A673 (cell line): ENCODE measurements at regions not wholly inside any gene's neighbourhood (a gene's known extent, or its start where the extent isn't known, plus 50 kb on each side); places are given as distances from the start of the nearest gene placed in this dataset.

Experiments used
- BruUV-seq: library from RNA; stranded (reverse); fragments of 400-500 nt; replicated peaks from 2 replicates; lab custom pipeline; 2021; lab: Mats Ljungman, UMichigan
- CTCF ChIA-PET: fragments of 300-600 bp; sonication (Branson Sonifier 250); formaldehyde crosslinking; loops from one replicate; lab custom pipeline; 2022; ENCODE audit warnings: antibody characterized with exemption; lab: Charles Lee
- POLR2A ChIA-PET: fragments of 300-600 bp; sonication (Branson Sonifier 250); formaldehyde crosslinking; loops from one replicate; lab custom pipeline; 2022; ENCODE audit warnings: antibody characterized with exemption; ENCODE audit not compliant: low non-redundant PET; lab: Charles Lee
- DNase-seq: peaks from one replicate; pipeline ENCODE4 v3.0.0-alpha.2; 2015; ENCODE audit warnings: low spot score
- H3K27ac ChIP-seq: fragments of 200-600 bp; sonication (generic); 2 replicates; pipeline ENCODE4 v1.5.1; 2016; ENCODE audit warnings: mixed run types, low read depth, mild to moderate bottlenecking, mixed read lengths, antibody characterized with exemption, low read length; ENCODE audit not compliant: poor library complexity, severe bottlenecking
- H3K27me3 ChIP-seq: fragments of 200-600 bp; sonication (generic); replicated peaks from 2 replicates; pipeline ENCODE4 v1.6.1; 2017; ENCODE audit warnings: mixed run types, low read depth, mild to moderate bottlenecking, mixed read lengths, antibody characterized with exemption, low read length; ENCODE audit not compliant: insufficient read depth, poor library complexity
- H3K36me3 ChIP-seq: fragments of 200-600 bp; sonication (generic); 2 replicates; pipeline ENCODE4 v1.6.1; 2016; ENCODE audit warnings: mixed run types, mild to moderate bottlenecking, mixed read lengths, antibody characterized with exemption, low read length; ENCODE audit not compliant: insufficient read depth, poor library complexity, severe bottlenecking
- H3K4me1 ChIP-seq: fragments of 200-600 bp; sonication (generic); 2 replicates; pipeline ENCODE4 v1.6.1; 2017; ENCODE audit warnings: mixed run types, mild to moderate bottlenecking, mixed read lengths, antibody characterized with exemption, low read length; ENCODE audit not compliant: insufficient read depth, poor library complexity, severe bottlenecking
- H3K4me3 ChIP-seq: fragments of 200-600 bp; sonication (generic); 2 replicates; pipeline ENCODE4 v1.5.1; 2016; ENCODE audit warnings: low read depth, mixed run types, mild to moderate bottlenecking, mixed read lengths, low read length; ENCODE audit not compliant: poor library complexity, severe bottlenecking
- H3K9me3 ChIP-seq: fragments of 200-600 bp; sonication (generic); 2 replicates; pipeline ENCODE4 v1.6.1; 2016; ENCODE audit warnings: mixed run types, low read depth, mild to moderate bottlenecking, mixed read lengths, antibody characterized with exemption, low read length; ENCODE audit not compliant: poor library complexity, severe bottlenecking
- CTCF ChIP-seq: fragments of 300-800, 200-600 bp; sonication (generic); conservative IDR thresholded peaks from 2 replicates; pipeline ENCODE4 v1.5.1; 2017; ENCODE audit warnings: low read depth, mild to moderate bottlenecking, antibody characterized with exemption, low read length, moderate library complexity, mixed read lengths
- EZH2 ChIP-seq: fragments of 200-600 bp; sonication (generic); IDR thresholded peaks from 2 replicates; pipeline ENCODE4 v1.6.1; 2017; ENCODE audit warnings: borderline replicate concordance, low read depth, mild to moderate bottlenecking, mixed read lengths, antibody characterized with exemption, low read length; ENCODE audit not compliant: poor library complexity, severe bottlenecking
- intact Hi-C: fragments of 100-400 bp; cut with micrococcal nuclease; formaldehyde crosslinking; loops from one replicate; pipeline ENCODE4 v1.10.0; 2022; ENCODE audit not compliant: unreplicated experiment

GRCh38 chr3:124617177-124617576, 113.1 kb upstream of the UMPS start:
- Histone ChIP-seq H3K36me3 (no peaks in the 10 kb centered on the region), H3K27me3 (no peaks in the 10 kb centered on the region), H3K27ac (no peak overlapping the region), H3K4me3 (no peak overlapping the region), H3K4me1 (peaks cover 4% of the 10 kb centered on the region), H3K9me3 (no peaks in the 10 kb centered on the region)
- BruUV-seq, result no TSS peak
- CTCF ChIA-PET, result no interaction called here
- POLR2A ChIA-PET, result no interaction called here
- TF ChIP-seq CTCF (no peak), EZH2 (no peak)
- no peak for DNase-seq
- intact Hi-C loops, result no loop called here

GRCh38 chr3:124619887-124620599, 110.2 kb upstream of the UMPS start:
- CTCF ChIA-PET, result no interaction called here
- intact Hi-C loops, result no loop called here
- H3K9me3 ChIP-seq, result no peaks in the 10 kb centered on the region
- TF ChIP-seq EZH2, result no peak
- no peak for TF ChIP-seq CTCF
- no peaks in the 10 kb centered on the region for H3K36me3 ChIP-seq
- H3K4me1 ChIP-seq, result peaks cover 4% of the 10 kb centered on the region
- no peak for DNase-seq
- no peaks in the 10 kb centered on the region for H3K27me3 ChIP-seq
- no peak overlapping the region for H3K27ac ChIP-seq
- BruUV-seq, result no TSS peak
- POLR2A ChIA-PET, result interaction anchor here (0.6 kb wide), 1 partner anchor 555 kb away, joined by 10 read pairs; no protein-coding TSS in a partner anchor
- no peak overlapping the region for H3K4me3 ChIP-seq

GRCh38 chr3:124620600-124621063, 109.6 kb upstream of the UMPS start:
- BruUV-seq, result no TSS peak
- Histone ChIP-seq H3K36me3 (no peaks in the 10 kb centered on the region), H3K27ac (no peak overlapping the region), H3K4me3 (no peak overlapping the region), H3K9me3 (no peaks in the 10 kb centered on the region), H3K27me3 (no peaks in the 10 kb centered on the region), H3K4me1 (peaks cover 4% of the 10 kb centered on the region)
- intact Hi-C loops, result no loop called here
- no peak for TF ChIP-seq EZH2
- TF ChIP-seq CTCF, result no peak
- no peak for DNase-seq
- ChIA-PET CTCF (no interaction called here), POLR2A (interaction anchor here (0.6 kb wide), 1 partner anchor 555 kb away, joined by 10 read pairs; no protein-coding TSS in a partner anchor)
